T1000 (cell line): ENCODE measurements at regions not wholly inside any gene's neighbourhood (a gene's known extent, or its start where the extent isn't known, plus 50 kb on each side); places are given as distances from the start of the nearest gene placed in this dataset.
A peak's percentile ranks its signal among the peaks of the same experiment; 100 is the strongest.
"Not testable (repeated sequence)": the region's sequence is repeated elsewhere in the genome, so short reads cannot be mapped to it uniquely, and the experiment has no call there.

Source experiments
- DNase-seq: peaks from one replicate; lab custom pipeline; 2025; ENCODE audit warnings: mixed read lengths; lab: John Stamatoyannopoulos, UW

- not testable (repeated sequence) for DNase-seq
These were observed 65.6 kb upstream of the CLEC6A start for GRCh38 chr12:8390001-8390777.

- peak; percentile 62 for DNase-seq
These were observed 59.3 kb upstream of the CLEC6A start for GRCh38 chr12:8396225-8397071.

GRCh38 chr12:8397378-8397777 lies 58.4 kb upstream of the CLEC6A start:
- not testable (repeated sequence) for DNase-seq

GRCh38 chr12:8399496-8400034 lies 56.2 kb upstream of the CLEC6A start:
- peak; percentile 52 for DNase-seq

- not testable (repeated sequence) for DNase-seq
These were observed 51.9 kb upstream of the CLEC6A start for GRCh38 chr12:8403834-8404233.

GRCh38 chr12:8404341-8404740 lies 51.4 kb upstream of the CLEC6A start:
- DNase-seq: not testable (repeated sequence)
